Lower leg skin (tissue), 4 donors: ENCODE measurements at regions not wholly inside any gene's neighbourhood (a gene's known extent, or its start where the extent isn't known, plus 50 kb on each side); places are given as distances from the start of the nearest gene placed in this dataset.
"Not testable (repeated sequence)": the region's sequence is repeated elsewhere in the genome, so short reads cannot be mapped to it uniquely, and the experiment has no call there.

Source experiments
- DNase-seq, 2 donors: peaks; one replicate each; pipeline ENCODE4 v3.0.0-alpha.2; 2019; ENCODE audit warnings: low spot score in 2 of 2
- H3K4me3 ChIP-seq: fragments of 200-600 bp; sonication (generic); 2 replicates; pipeline ENCODE4 v1.5.1; 2017; ENCODE audit warnings: mild to moderate bottlenecking, low read depth; ENCODE audit not compliant: poor library complexity, severe bottlenecking
- CTCF ChIP-seq, 3 donors: fragments of 450-650 bp; IDR thresholded peaks; one replicate each; pipeline ENCODE4 v1.5.1; 2016; ENCODE audit warnings: antibody characterized with exemption in 3 of 3, mild to moderate bottlenecking in 3 of 3, moderate library complexity in 2 of 3
- POLR2A ChIP-seq, 2 donors: fragments of 450-650 bp; IDR thresholded peaks; one replicate each; pipeline ENCODE4 v1.6.1; 2016 to 2017; ENCODE audit warnings: antibody characterized with exemption in 2 of 2, mild to moderate bottlenecking in 1 of 2, moderate library complexity in 1 of 2
- WGBS, 2 donors: methylation state at CpG; one replicate each; pipeline ENCODE4 v1.1.5; 2018; 5-methylcytosine and 5-hydroxymethylcytosine counted together
- intact Hi-C: fragments of 100-400 bp; cut with DNase I; formaldehyde crosslinking; loops from one replicate; pipeline ENCODE4 v1.15.0; 2023; ENCODE audit warnings: low total_unique reads

GRCh38 chr18:51255693-51256092 is 58.2 kb upstream of the MEX3C start:
- H3K4me3 ChIP-seq = no peak overlapping the region
- TF ChIP-seq CTCF (IDR thresholded peaks at IDR 0.05) (no peak), POLR2A (IDR thresholded peaks at IDR 0.05) (no peak)
- intact Hi-C loops = no loop called here
- no peak for DNase-seq
- WGBS, 2 donors = 52 to 62% methylated on average over 3 of the region's 3 CpGs

- no peak for DNase-seq
- TF ChIP-seq CTCF (IDR thresholded peaks at IDR 0.05) (no peak), POLR2A (IDR thresholded peaks at IDR 0.05) (no peak)
- no peak overlapping the region for H3K4me3 ChIP-seq
- intact Hi-C loops = no loop called here
- 75 to 78% methylated on average over 4 of the region's 4 CpGs for WGBS, 2 donors
Measured at GRCh38 chr18:51257150-51257549, 59.7 kb upstream of the MEX3C start.

GRCh38 chr18:51260118-51260517 is 62.6 kb upstream of the MEX3C start:
- no peak for DNase-seq
- WGBS, 2 donors = 78 to 83% methylated on average over 2 of the region's 2 CpGs

GRCh38 chr18:51266077-51266476 is 68.6 kb upstream of the MEX3C start:
- intact Hi-C loops, H3K4me3 ChIP-seq, DNase-seq: not testable (repeated sequence)
- WGBS, 2 donors = 54 to 68% methylated on average over 4 of the region's 4 CpGs

More at GRCh38 chr18:51260118-51260517, 62.6 kb upstream of the MEX3C start:
- H3K4me3 ChIP-seq = no peak overlapping the region
- intact Hi-C loops = no loop called here
- TF ChIP-seq POLR2A (IDR thresholded peaks at IDR 0.05) (no peak), CTCF (IDR thresholded peaks at IDR 0.05) (no peak)

GRCh38 chr18:51266773-51267172 is 69.3 kb upstream of the MEX3C start:
- TF ChIP-seq POLR2A (IDR thresholded peaks at IDR 0.05) (no peak), CTCF (IDR thresholded peaks at IDR 0.05) (no peak)
- no peak overlapping the region for H3K4me3 ChIP-seq
- WGBS, 2 donors = 68 to 76% methylated on average over 4 of the region's 4 CpGs
- no peak for DNase-seq
- intact Hi-C loops = no loop called here

- DNase-seq = no peak
- intact Hi-C loops = no loop called here
- no peak overlapping the region for H3K4me3 ChIP-seq
- no peak for TF ChIP-seq POLR2A (IDR thresholded peaks at IDR 0.05)
- TF ChIP-seq CTCF (IDR thresholded peaks at IDR 0.05) = no peak
Measured at GRCh38 chr18:51273437-51273836, 76.0 kb upstream of the MEX3C start.
